Keratinocyte (primary cell): ENCODE measurements at regions not wholly inside any gene's neighbourhood (a gene's known extent, or its start where the extent isn't known, plus 50 kb on each side); places are given as distances from the start of the nearest gene placed in this dataset.

ENCODE experiments used
- EZH2 ChIP-seq: IDR thresholded peaks from one replicate; pipeline ENCODE4 v1.6.1; 2012; ENCODE audit warnings: inconsistent platforms, mild to moderate bottlenecking, low read length, moderate library complexity
- TF ChIP-seq, protein P1 (sequence below), 3 experiments: IDR thresholded peaks in 1 of 3; conservative IDR thresholded peaks in 1 of 3; optimal IDR thresholded peaks in 1 of 3; 2 replicates in 2 of 3; 3 replicates in 1 of 3; pipeline versions ENCODE3 to v1.5.1; 2011; ENCODE audit warnings: low read length in 3 of 3, mild to moderate bottlenecking in 3 of 3, moderate library complexity in 2 of 3, control low read depth in 1 of 3, inconsistent platforms in 1 of 3; ENCODE audit not compliant: insufficient read depth in 2 of 3; ENCODE audit errors: extremely low read depth in 1 of 3

DNA sequence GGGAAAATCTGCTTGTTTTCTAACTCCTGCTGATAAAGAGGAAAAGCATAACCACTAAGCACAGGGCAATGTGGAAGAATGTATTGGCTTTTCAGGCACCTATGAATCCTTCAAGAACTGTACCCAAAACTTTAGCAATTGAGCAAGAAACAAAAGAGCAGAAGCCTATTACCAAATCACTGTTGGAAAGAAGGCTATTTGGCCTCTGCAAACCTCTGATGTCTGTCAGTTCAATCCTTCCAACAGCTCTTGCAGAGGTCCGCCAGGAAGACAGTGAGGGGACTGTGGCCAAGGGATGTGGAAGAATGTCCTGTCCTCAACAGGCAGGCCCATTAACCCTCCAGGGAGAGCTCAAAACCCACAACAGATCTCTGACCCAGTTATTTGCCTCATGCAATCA lies 328.6 kb downstream of the ENC1 start:
- TF ChIP-seq, protein P1, sequence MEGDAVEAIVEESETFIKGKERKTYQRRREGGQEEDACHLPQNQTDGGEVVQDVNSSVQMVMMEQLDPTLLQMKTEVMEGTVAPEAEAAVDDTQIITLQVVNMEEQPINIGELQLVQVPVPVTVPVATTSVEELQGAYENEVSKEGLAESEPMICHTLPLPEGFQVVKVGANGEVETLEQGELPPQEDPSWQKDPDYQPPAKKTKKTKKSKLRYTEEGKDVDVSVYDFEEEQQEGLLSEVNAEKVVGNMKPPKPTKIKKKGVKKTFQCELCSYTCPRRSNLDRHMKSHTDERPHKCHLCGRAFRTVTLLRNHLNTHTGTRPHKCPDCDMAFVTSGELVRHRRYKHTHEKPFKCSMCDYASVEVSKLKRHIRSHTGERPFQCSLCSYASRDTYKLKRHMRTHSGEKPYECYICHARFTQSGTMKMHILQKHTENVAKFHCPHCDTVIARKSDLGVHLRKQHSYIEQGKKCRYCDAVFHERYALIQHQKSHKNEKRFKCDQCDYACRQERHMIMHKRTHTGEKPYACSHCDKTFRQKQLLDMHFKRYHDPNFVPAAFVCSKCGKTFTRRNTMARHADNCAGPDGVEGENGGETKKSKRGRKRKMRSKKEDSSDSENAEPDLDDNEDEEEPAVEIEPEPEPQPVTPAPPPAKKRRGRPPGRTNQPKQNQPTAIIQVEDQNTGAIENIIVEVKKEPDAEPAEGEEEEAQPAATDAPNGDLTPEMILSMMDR (optimal IDR thresholded peaks at IDR 0.05 in 1 of 3, IDR thresholded peaks at IDR 0.05 in 1 of 3, conservative IDR thresholded peaks at IDR 0.05 in 1 of 3; ENCODE audit: extremely low read depth in 1 of 3, insufficient read depth in 2 of 3, low read length in 3 of 3) = no peak
- no peak for TF ChIP-seq EZH2
